Mucosa of descending colon (tissue), 3 donors: ENCODE measurements at regions not wholly inside any gene's neighbourhood (a gene's known extent, or its start where the extent isn't known, plus 50 kb on each side); places are given as distances from the start of the nearest gene placed in this dataset.
"Not testable (repeated sequence)": the region's sequence is repeated elsewhere in the genome, so short reads cannot be mapped to it uniquely, and the experiment has no call there.

Source experiments
- ATAC-seq: fragments of 200-7000 bp; cut with Tn5 transposase; one replicate; pipeline ENCODE4 v1.9.1; 2020; ENCODE audit warnings: mild to moderate bottlenecking, moderate library complexity
- DNase-seq, 3 donors: peaks; one replicate each; pipeline ENCODE4 v3.0.0-alpha.2; 2020
- H3K36me3 ChIP-seq: fragments of 200-600 bp; one replicate; pipeline ENCODE4 v1.8.0; 2021; ENCODE audit warnings: low read depth, mild to moderate bottlenecking
- H3K4me1 ChIP-seq: fragments of 200-600 bp; one replicate; pipeline ENCODE4 v1.8.0; 2021; ENCODE audit warnings: low read depth, mild to moderate bottlenecking
- H3K4me3 ChIP-seq: fragments of 200-600 bp; one replicate; pipeline ENCODE4 v1.8.0; 2021; ENCODE audit warnings: mild to moderate bottlenecking
- H3K9me3 ChIP-seq: fragments of 200-600 bp; one replicate; pipeline ENCODE4 v1.8.0; 2021; ENCODE audit warnings: mild to moderate bottlenecking
- intact Hi-C, 2 donors: fragments of 100-400 bp; cut with DNase I in 1 of 2; cut with micrococcal nuclease in 1 of 2; formaldehyde crosslinking; loops; one replicate each; pipeline versions ENCODE4 v1.11.0 to v1.11.1; 2022; cut with DNase I, micrococcal nuclease
- TF ChIP-seq, protein P1 (sequence below): fragments of 200-600 bp; IDR thresholded peaks from one replicate; pipeline ENCODE4 v1.8.0; 2022; ENCODE audit warnings: antibody characterized with exemption, mild to moderate bottlenecking
- donor health status: DM: no; HTN: no; CAD: no; lungs with moderate emphysema.
- donor health status: DM: no; HTN: no; CAD: no.
- donor health status: DM: no; HTN: yes; CAD: no.

GRCh38 chr5:162268694-162269481 lies 201.3 kb downstream of the GABRG2 start:
- intact Hi-C loops: no loop called here
- Histone ChIP-seq H3K36me3 (no peaks in the 10 kb centered on the region), H3K4me1 (no peaks in the 10 kb centered on the region), H3K9me3 (no peaks in the 10 kb centered on the region), H3K4me3 (no peak overlapping the region)
- ATAC-seq (no peak), DNase-seq (no peak)
- TF ChIP-seq, protein P1, sequence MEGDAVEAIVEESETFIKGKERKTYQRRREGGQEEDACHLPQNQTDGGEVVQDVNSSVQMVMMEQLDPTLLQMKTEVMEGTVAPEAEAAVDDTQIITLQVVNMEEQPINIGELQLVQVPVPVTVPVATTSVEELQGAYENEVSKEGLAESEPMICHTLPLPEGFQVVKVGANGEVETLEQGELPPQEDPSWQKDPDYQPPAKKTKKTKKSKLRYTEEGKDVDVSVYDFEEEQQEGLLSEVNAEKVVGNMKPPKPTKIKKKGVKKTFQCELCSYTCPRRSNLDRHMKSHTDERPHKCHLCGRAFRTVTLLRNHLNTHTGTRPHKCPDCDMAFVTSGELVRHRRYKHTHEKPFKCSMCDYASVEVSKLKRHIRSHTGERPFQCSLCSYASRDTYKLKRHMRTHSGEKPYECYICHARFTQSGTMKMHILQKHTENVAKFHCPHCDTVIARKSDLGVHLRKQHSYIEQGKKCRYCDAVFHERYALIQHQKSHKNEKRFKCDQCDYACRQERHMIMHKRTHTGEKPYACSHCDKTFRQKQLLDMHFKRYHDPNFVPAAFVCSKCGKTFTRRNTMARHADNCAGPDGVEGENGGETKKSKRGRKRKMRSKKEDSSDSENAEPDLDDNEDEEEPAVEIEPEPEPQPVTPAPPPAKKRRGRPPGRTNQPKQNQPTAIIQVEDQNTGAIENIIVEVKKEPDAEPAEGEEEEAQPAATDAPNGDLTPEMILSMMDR: no peak

DNA sequence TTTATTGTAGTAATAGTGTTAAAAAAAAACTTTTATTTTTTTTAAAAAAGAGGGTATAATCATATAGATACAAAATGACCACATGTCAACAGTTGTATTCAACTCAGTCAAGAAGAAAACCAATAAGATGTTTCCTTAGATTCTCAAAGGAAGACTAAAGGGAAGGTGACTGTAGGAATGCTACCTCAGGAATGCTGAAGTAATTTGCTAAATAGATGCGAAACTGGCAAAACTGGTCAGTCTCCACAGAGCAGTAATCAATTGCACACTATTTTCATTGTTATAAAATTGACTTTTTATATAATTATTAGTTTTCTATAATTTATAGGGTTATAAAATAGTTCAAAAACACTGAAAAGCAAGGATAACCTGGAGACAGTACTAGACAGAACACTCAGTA lies 204.8 kb downstream of the GABRG2 start:
- Histone ChIP-seq H3K36me3 (no peaks in the 10 kb centered on the region), H3K4me3 (no peak overlapping the region), H3K9me3 (no peaks in the 10 kb centered on the region), H3K4me1 (no peaks in the 10 kb centered on the region)
- TF ChIP-seq, protein P1: no peak
- DNase-seq: no peak
- intact Hi-C loops: no loop called here
- ATAC-seq: no peak

- no peak for ATAC-seq
- Histone ChIP-seq H3K4me3 (no peak overlapping the region), H3K9me3 (no peaks in the 10 kb centered on the region), H3K4me1 (no peaks in the 10 kb centered on the region), H3K36me3 (no peaks in the 10 kb centered on the region)
- TF ChIP-seq, protein P1: no peak
- intact Hi-C loops: no loop called here
- no peak for DNase-seq
Measured at GRCh38 chr5:162274679-162275078, 207.1 kb downstream of the GABRG2 start.

DNA sequence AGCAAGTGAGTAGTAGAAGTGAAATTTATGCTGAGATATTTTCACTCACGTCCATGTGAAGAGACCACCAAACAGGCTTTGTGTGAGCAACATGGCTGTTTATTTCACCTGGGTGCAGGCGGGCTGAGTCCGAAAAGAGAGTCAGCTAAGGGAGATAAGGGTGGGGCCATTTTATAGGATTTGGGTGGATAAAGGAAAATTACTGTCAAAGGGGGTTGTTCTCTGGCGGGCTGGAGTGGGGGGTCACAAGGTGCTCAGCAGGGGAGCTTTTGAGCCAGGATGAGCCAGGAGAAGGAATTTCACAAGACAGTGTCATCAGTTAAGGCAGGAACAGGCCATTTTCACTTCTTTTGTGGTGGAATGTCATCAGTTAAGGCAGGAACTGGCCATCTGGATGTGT lies 207.8 kb downstream of the GABRG2 start:
- H3K4me3 ChIP-seq, H3K4me1 ChIP-seq, H3K36me3 ChIP-seq, H3K9me3 ChIP-seq, DNase-seq, ATAC-seq, intact Hi-C loops: not testable (repeated sequence)

GRCh38 chr5:162282191-162282590 lies 214.6 kb downstream of the GABRG2 start:
- no peak overlapping the region for H3K4me3 ChIP-seq
- TF ChIP-seq, protein P1: no peak
- intact Hi-C loops: no loop called here

DNA sequence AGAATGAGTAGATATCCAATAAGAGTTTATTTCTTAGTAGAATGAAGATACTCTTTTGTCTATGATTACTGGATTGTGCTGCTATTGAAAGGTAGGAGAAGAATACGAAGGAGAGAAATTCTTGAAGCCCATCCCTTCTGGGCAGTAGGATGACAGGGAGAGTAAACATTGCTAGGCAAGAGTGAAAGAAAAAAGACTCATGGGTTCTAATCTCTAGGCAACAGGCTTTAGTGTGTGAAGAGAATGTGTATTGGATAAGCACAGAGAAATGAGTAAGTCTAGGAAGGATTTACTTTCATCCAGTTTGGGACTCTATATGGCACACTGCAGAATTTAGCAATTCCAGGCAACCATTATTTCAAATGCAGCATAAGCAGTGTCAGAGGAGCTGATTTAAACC lies 216.0 kb downstream of the GABRG2 start:
- Histone ChIP-seq H3K36me3 (no peaks in the 10 kb centered on the region), H3K4me3 (no peak overlapping the region), H3K9me3 (no peaks in the 10 kb centered on the region), H3K4me1 (no peaks in the 10 kb centered on the region)
- TF ChIP-seq, protein P1: no peak
- ATAC-seq (no peak), DNase-seq (no peak)
- intact Hi-C loops: no loop called here

More at GRCh38 chr5:162282191-162282590, 214.6 kb downstream of the GABRG2 start:
- H3K9me3 ChIP-seq: no peaks in the 10 kb centered on the region
- no peaks in the 10 kb centered on the region for H3K4me1 ChIP-seq
- no peaks in the 10 kb centered on the region for H3K36me3 ChIP-seq
- no peak for DNase-seq
- no peak for ATAC-seq
